GM12878 (cell line): ENCODE measurements at regions not wholly inside any gene's neighbourhood (a gene's known extent, or its start where the extent isn't known, plus 50 kb on each side); places are given as distances from the start of the nearest gene placed in this dataset.

Experiments used
- ATAC-seq: fragments of 200-7000 bp; cut with Tn5 transposase; 3 replicates; pipeline ENCODE4 v1.9.1; 2020; ENCODE audit warnings: mild to moderate bottlenecking, moderate library complexity
- BruUV-seq: library from RNA; stranded (reverse); fragments of 400-500 nt; replicated peaks from 2 replicates; lab custom pipeline; 2021; lab: Mats Ljungman, UMichigan
- CTCF ChIA-PET: fragments of 300-600 bp; sonication (Branson Sonifier 250); formaldehyde crosslinking; extraction: SDS; loops from one replicate; lab custom pipeline; 2021; ENCODE audit warnings: inconsistent platforms; lab: Yijun Ruan, JAX
- POLR2A ChIA-PET: fragments of 350-600 bp; formaldehyde crosslinking; extraction: SDS; loops from one replicate; lab custom pipeline; 2021; ENCODE audit warnings: inconsistent platforms; lab: Charles Lee
- RAD21 ChIA-PET: fragments of 300-600 bp; sonication (Branson Sonifier 250); formaldehyde crosslinking; loops from one replicate; lab custom pipeline; 2023; ENCODE audit warnings: antibody characterized with exemption; ENCODE audit not compliant: unreplicated experiment; lab: Charles Lee
- SMC1A ChIA-PET: fragments of 300-600 bp; sonication (Branson Sonifier 250); formaldehyde crosslinking; loops from one replicate; lab custom pipeline; 2023; ENCODE audit not compliant: unreplicated experiment, uncharacterized antibody; lab: Charles Lee
- DNase-seq: peaks from one replicate; pipeline ENCODE4 v3.0.0-alpha.2; 2011; ENCODE audit warnings: low read depth, low spot score
- FAIRE-seq: peaks from 3 replicates; lab custom pipeline; 2011; peaks lifted over from hg19 to GRCh38; lab: Jason Lieb, UNC
- H2AFZ ChIP-seq: 2 replicates; pipeline ENCODE4 v1.6.0; 2011; ENCODE audit warnings: low read depth, low read length, control low read depth; ENCODE audit not compliant: control insufficient read depth
- H3K27ac ChIP-seq: 2 replicates; pipeline ENCODE4 v1.5.1; 2011; ENCODE audit warnings: control low read depth; ENCODE audit not compliant: control insufficient read depth, insufficient read depth
- H3K27me3 ChIP-seq, 2 experiments: replicated peaks in 1 of 2; 2 replicates each; pipeline versions ENCODE4 v1.6.0 to v1.6.1; 2011; ENCODE audit warnings: low read length in 1 of 2; ENCODE audit not compliant: control insufficient read depth in 2 of 2, insufficient read depth in 2 of 2
- H3K36me3 ChIP-seq, 2 experiments: 2 replicates each; pipeline ENCODE4 v1.5.1; 2011; ENCODE audit warnings: low read length in 1 of 2; ENCODE audit not compliant: control insufficient read depth in 2 of 2, insufficient read depth in 2 of 2
- H3K4me1 ChIP-seq: 2 replicates; pipeline ENCODE4 v1.6.1; 2011; ENCODE audit warnings: mild to moderate bottlenecking, low read length, moderate library complexity, mixed read lengths; ENCODE audit not compliant: control insufficient read depth, insufficient read depth
- H3K4me2 ChIP-seq: 2 replicates; pipeline ENCODE4 v1.6.0; 2011; ENCODE audit warnings: control low read depth; ENCODE audit not compliant: control insufficient read depth, insufficient read depth
- H3K4me3 ChIP-seq: fragments of 200-600 bp; sonication (generic); 2 replicates; pipeline ENCODE4 v1.5.1; 2016
- H3K79me2 ChIP-seq: 2 replicates; pipeline ENCODE4 v1.6.0; 2011; ENCODE audit warnings: low read length; ENCODE audit not compliant: control insufficient read depth, insufficient read depth
- H3K9ac ChIP-seq: 2 replicates; pipeline ENCODE4 v1.8.0; 2011; ENCODE audit warnings: low read length, control low read depth, mixed read lengths; ENCODE audit not compliant: control insufficient read depth, insufficient read depth
- H3K9me3 ChIP-seq: replicated peaks from 3 replicates; pipeline ENCODE4 v1.5.1; 2011; ENCODE audit warnings: mild to moderate bottlenecking, low read length; ENCODE audit not compliant: control insufficient read depth, insufficient read depth
- H4K20me1 ChIP-seq: 2 replicates; pipeline ENCODE4 v1.6.0; 2011; ENCODE audit not compliant: control insufficient read depth, insufficient read depth
- ASH2L ChIP-seq: fragments of 300-600, 200-600 bp; sonication (generic); IDR thresholded peaks from 2 replicates; pipeline ENCODE4 v1.6.1; 2017; ENCODE audit warnings: low read depth, mild to moderate bottlenecking, borderline replicate concordance
- BRCA1 ChIP-seq: IDR thresholded peaks from 2 replicates; pipeline ENCODE4 v1.6.1; 2011; ENCODE audit warnings: low read depth, low read length, improper control_type of control experiment
- CBX3 ChIP-seq: fragments of 200-600 bp; sonication (generic); IDR thresholded peaks from 2 replicates; pipeline ENCODE4 v1.6.1; 2016; ENCODE audit warnings: low read depth, borderline replicate concordance
- EZH2 ChIP-seq: IDR thresholded peaks from 2 replicates; pipeline ENCODE4 v1.6.1; 2012; ENCODE audit warnings: low read depth, mild to moderate bottlenecking, control low read depth, inconsistent platforms, low read length, borderline replicate concordance; ENCODE audit not compliant: control insufficient read depth
- IKZF1 ChIP-seq: fragments of 450-650 bp; conservative IDR thresholded peaks from 2 replicates; pipeline ENCODE4 v1.6.1; 2017; ENCODE audit warnings: antibody characterized with exemption, mild to moderate bottlenecking
- MTA3 ChIP-seq: IDR thresholded peaks from 2 replicates; pipeline ENCODE4 v1.6.1; 2012; ENCODE audit warnings: low read length, inconsistent platforms, borderline replicate concordance
- MYB ChIP-seq: fragments of 150-350 bp; IDR thresholded peaks from 2 replicates; pipeline ENCODE4 v1.6.1; 2014; ENCODE audit warnings: mild to moderate bottlenecking, low read depth, low read length, borderline replicate concordance
- NBN ChIP-seq: fragments of 450-650 bp; IDR thresholded peaks from 2 replicates; pipeline ENCODE4 v1.6.1; 2016
- POLR2AphosphoS2 ChIP-seq: IDR thresholded peaks from 2 replicates; pipeline ENCODE4 v1.6.1; 2011; ENCODE audit warnings: low read depth, mild to moderate bottlenecking, low read length, improper control_type of control experiment, moderate library complexity
- RAD21 ChIP-seq: IDR thresholded peaks from 2 replicates; pipeline ENCODE4 v1.6.1; 2011; ENCODE audit warnings: mild to moderate bottlenecking, low read depth, low read length, moderate library complexity; ENCODE audit not compliant: insufficient read depth
- RAD51 ChIP-seq: fragments of 450-650 bp; IDR thresholded peaks from 2 replicates; pipeline ENCODE4 v1.6.1; 2016; ENCODE audit warnings: moderate library complexity, mild to moderate bottlenecking, inconsistent platforms
- RUNX3 ChIP-seq: IDR thresholded peaks from 2 replicates; pipeline ENCODE4 v1.6.1; 2012; ENCODE audit warnings: low read length, inconsistent platforms
- SPI1 ChIP-seq: IDR thresholded peaks from 2 replicates; pipeline ENCODE4 v1.6.1; 2011; ENCODE audit warnings: low read depth, mild to moderate bottlenecking, low read length, moderate library complexity, borderline replicate concordance; ENCODE audit not compliant: insufficient read depth
- YBX1 ChIP-seq: fragments of 450-650 bp; IDR thresholded peaks from 2 replicates; pipeline ENCODE4 v1.6.1; 2016; ENCODE audit warnings: antibody characterized with exemption
- ZNF207 ChIP-seq: fragments of 450-650 bp; IDR thresholded peaks from 2 replicates; pipeline ENCODE4 v1.6.1; 2014; ENCODE audit warnings: antibody characterized with exemption, mild to moderate bottlenecking, borderline replicate concordance
- ZNF384 ChIP-seq: IDR thresholded peaks from 2 replicates; pipeline ENCODE4 v1.6.1; 2012; ENCODE audit warnings: low read depth, mild to moderate bottlenecking, low read length, improper control_type of control experiment, borderline replicate concordance
- WGBS: methylation state at CpG from one replicate; pipeline ENCODE4 v1.1.6; 2016; ENCODE audit warnings: low lambda C conversion rate; ENCODE audit not compliant: insufficient replicate concordance, insufficient coverage; ENCODE audit errors: missing lambda C conversion rate; 5-methylcytosine and 5-hydroxymethylcytosine counted together
- in situ Hi-C: fragments of 300-500 bp; cut with MboI; formaldehyde crosslinking; loops from 9 replicates; pipeline ENCODE4 v1.14.3; 2018; ENCODE audit warnings: mixed read lengths
- intact Hi-C: fragments of 100-400 bp; cut with micrococcal nuclease; formaldehyde crosslinking; loops from one replicate; pipeline ENCODE4 v1.14.2; 2022; ENCODE audit not compliant: unreplicated experiment
- TF ChIP-seq, protein P1 (sequence below): fragments of 450-650 bp; IDR thresholded peaks from 2 replicates; pipeline ENCODE4 v1.6.1; 2016; ENCODE audit warnings: mild to moderate bottlenecking, moderate library complexity, borderline replicate concordance

GRCh38 chr5:40413743-40414142, 266.0 kb upstream of the PTGER4 start:
- Histone ChIP-seq H3K4me3 (no peak overlapping the region), H3K4me1 (no peaks in the 10 kb centered on the region), H3K9me3 (no peaks in the 10 kb centered on the region), H3K79me2 (no peaks in the 10 kb centered on the region), H3K9ac (no peak overlapping the region), H3K36me3 (no peaks in the 10 kb centered on the region), H2AFZ (no peak overlapping the region), H3K27me3 (no peaks in the 10 kb centered on the region), H3K4me2 (no peak overlapping the region), H3K27ac (no peak overlapping the region), H4K20me1 (no peaks in the 10 kb centered on the region)
- POLR2A ChIA-PET = no interaction called here
- in situ Hi-C loops (no loop called here), intact Hi-C loops (no loop called here)
- no TSS peak for BruUV-seq
- DNase-seq (no peak), FAIRE-seq (no peak), ATAC-seq (no peak)
- RAD21 ChIA-PET = no interaction called here
- TF ChIP-seq NBN (no peak), MTA3 (no peak), ZNF384 (no peak), BRCA1 (no peak), YBX1 (no peak), POLR2AphosphoS2 (no peak), EZH2 (no peak)
- CTCF ChIA-PET = no interaction called here
- WGBS = 43% methylated on average over 4 of the region's 4 CpGs
- SMC1A ChIA-PET = interaction anchor here (0.6 kb wide), 1 partner anchor 244 kb away, joined by 3 read pairs; no protein-coding TSS in a partner anchor

DNA sequence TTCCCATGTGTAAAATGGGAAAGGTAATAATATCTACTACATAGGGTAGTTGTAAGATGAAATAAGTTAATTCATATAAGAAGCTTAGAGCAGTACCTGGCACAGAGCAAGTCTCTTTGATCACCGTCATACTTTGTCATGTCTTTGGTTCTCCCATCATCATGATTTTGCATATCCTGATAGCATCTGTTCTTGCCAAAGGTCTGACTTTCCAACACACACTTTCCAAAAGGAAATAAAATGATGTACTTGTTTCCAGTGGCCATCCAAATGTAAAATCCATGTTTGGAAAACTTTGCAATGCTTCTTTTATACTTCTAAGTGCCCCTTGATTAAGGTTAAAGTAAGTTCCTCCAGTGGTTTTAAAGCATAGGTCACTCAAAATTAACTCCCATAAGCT, 266.9 kb upstream of the PTGER4 start:
- DNase-seq (no peak), FAIRE-seq (no peak), ATAC-seq (no peak)
- in situ Hi-C loops = no loop called here
- BruUV-seq = no TSS peak
- H3K4me1 ChIP-seq = no peaks in the 10 kb centered on the region
- H3K27me3 ChIP-seq = no peaks in the 10 kb centered on the region
- ChIA-PET POLR2A (interaction anchor here (1.1 kb wide), 1 partner anchor 11 kb away, joined by 3 read pairs; no protein-coding TSS in a partner anchor), CTCF (interaction anchor here (1.4 to 1.5 kb wide), 2 partner anchors 23 to 276 kb away, joined by 3 read pairs; no protein-coding TSS in a partner anchor), SMC1A (no interaction called here), RAD21 (no interaction called here)
- no peak overlapping the region for H3K4me3 ChIP-seq
- no peak overlapping the region for H2AFZ ChIP-seq
- no peaks in the 10 kb centered on the region for H3K79me2 ChIP-seq
- no peak overlapping the region for H3K27ac ChIP-seq
- H3K9ac ChIP-seq = no peak overlapping the region
- H3K36me3 ChIP-seq = no peaks in the 10 kb centered on the region
- 100% methylated on average over 1 of the region's 1 CpG for WGBS
- H3K4me2 ChIP-seq = no peak overlapping the region
- H4K20me1 ChIP-seq = no peaks in the 10 kb centered on the region
- intact Hi-C loops = no loop called here
- no peaks in the 10 kb centered on the region; the same call in 2 of the 3 replicates for H3K9me3 ChIP-seq
- TF ChIP-seq IKZF1 = no peak
- TF ChIP-seq, protein P1, sequence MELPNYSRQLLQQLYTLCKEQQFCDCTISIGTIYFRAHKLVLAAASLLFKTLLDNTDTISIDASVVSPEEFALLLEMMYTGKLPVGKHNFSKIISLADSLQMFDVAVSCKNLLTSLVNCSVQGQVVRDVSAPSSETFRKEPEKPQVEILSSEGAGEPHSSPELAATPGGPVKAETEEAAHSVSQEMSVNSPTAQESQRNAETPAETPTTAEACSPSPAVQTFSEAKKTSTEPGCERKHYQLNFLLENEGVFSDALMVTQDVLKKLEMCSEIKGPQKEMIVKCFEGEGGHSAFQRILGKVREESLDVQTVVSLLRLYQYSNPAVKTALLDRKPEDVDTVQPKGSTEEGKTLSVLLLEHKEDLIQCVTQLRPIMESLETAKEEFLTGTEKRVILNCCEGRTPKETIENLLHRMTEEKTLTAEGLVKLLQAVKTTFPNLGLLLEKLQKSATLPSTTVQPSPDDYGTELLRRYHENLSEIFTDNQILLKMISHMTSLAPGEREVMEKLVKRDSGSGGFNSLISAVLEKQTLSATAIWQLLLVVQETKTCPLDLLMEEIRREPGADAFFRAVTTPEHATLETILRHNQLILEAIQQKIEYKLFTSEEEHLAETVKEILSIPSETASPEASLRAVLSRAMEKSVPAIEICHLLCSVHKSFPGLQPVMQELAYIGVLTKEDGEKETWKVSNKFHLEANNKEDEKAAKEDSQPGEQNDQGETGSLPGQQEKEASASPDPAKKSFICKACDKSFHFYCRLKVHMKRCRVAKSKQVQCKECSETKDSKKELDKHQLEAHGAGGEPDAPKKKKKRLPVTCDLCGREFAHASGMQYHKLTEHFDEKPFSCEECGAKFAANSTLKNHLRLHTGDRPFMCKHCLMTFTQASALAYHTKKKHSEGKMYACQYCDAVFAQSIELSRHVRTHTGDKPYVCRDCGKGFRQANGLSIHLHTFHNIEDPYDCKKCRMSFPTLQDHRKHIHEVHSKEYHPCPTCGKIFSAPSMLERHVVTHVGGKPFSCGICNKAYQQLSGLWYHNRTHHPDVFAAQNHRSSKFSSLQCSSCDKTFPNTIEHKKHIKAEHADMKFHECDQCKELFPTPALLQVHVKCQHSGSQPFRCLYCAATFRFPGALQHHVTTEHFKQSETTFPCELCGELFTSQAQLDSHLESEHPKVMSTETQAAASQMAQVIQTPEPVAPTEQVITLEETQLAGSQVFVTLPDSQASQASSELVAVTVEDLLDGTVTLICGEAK = no peak
- TF ChIP-seq MYB = no peak
- no peak for TF ChIP-seq ASH2L
- no peak for TF ChIP-seq SPI1
- no peak for TF ChIP-seq RAD21
- TF ChIP-seq RAD51 = no peak
- TF ChIP-seq ZNF207 = no peak
- TF ChIP-seq RUNX3 = no peak
- no peak for TF ChIP-seq CBX3
